Parathyroid adenoma (tissue), 2 donors: ENCODE measurements at regions not wholly inside any gene's neighbourhood (a gene's known extent, or its start where the extent isn't known, plus 50 kb on each side); places are given as distances from the start of the nearest gene placed in this dataset.

Source experiments
- H2AFZ ChIP-seq: fragments of 300-600 bp; sonication (generic); one replicate; pipeline ENCODE4 v1.7.0; 2017; ENCODE audit warnings: antibody characterized with exemption, mild to moderate bottlenecking
- H3K27ac ChIP-seq: fragments of 300-600 bp; sonication (generic); one replicate; pipeline ENCODE4 v1.7.0; 2017
- H3K27me3 ChIP-seq: fragments of 300-600 bp; sonication (generic); one replicate; pipeline ENCODE4 v1.7.0; 2017; ENCODE audit warnings: low read length; ENCODE audit not compliant: control insufficient read depth, insufficient read depth
- H3K36me3 ChIP-seq: fragments of 300-600 bp; sonication (generic); one replicate; pipeline ENCODE4 v1.7.0; 2017; ENCODE audit warnings: low read length; ENCODE audit not compliant: control insufficient read depth, insufficient read depth
- H3K4me1 ChIP-seq: fragments of 300-600 bp; sonication (generic); one replicate; pipeline ENCODE4 v1.7.0; 2017; ENCODE audit warnings: control low read depth
- H3K4me2 ChIP-seq: fragments of 300-600 bp; sonication (generic); one replicate; pipeline ENCODE4 v1.7.0; 2017; ENCODE audit warnings: low read length
- H3K4me3 ChIP-seq: fragments of 300-600 bp; sonication (generic); one replicate; pipeline ENCODE4 v1.7.0; 2017; ENCODE audit warnings: low read depth, low read length
- H3K79me2 ChIP-seq: fragments of 300-600 bp; sonication (generic); one replicate; pipeline ENCODE4 v1.7.0; 2017; ENCODE audit warnings: control low read depth
- H3K9ac ChIP-seq: fragments of 300-600 bp; sonication (generic); one replicate; pipeline ENCODE4 v1.7.0; 2017; ENCODE audit warnings: mild to moderate bottlenecking
- H3K9me3 ChIP-seq: fragments of 300-600 bp; sonication (generic); one replicate; pipeline ENCODE4 v1.7.0; 2017; ENCODE audit warnings: low read length; ENCODE audit not compliant: control insufficient read depth
- CTCF ChIP-seq: fragments of 300-600 bp; sonication (generic); IDR thresholded peaks from one replicate; pipeline ENCODE4 v1.7.0; 2017; ENCODE audit warnings: antibody characterized with exemption, mild to moderate bottlenecking
- donor health status: primary hyperparathyroidism.

DNA sequence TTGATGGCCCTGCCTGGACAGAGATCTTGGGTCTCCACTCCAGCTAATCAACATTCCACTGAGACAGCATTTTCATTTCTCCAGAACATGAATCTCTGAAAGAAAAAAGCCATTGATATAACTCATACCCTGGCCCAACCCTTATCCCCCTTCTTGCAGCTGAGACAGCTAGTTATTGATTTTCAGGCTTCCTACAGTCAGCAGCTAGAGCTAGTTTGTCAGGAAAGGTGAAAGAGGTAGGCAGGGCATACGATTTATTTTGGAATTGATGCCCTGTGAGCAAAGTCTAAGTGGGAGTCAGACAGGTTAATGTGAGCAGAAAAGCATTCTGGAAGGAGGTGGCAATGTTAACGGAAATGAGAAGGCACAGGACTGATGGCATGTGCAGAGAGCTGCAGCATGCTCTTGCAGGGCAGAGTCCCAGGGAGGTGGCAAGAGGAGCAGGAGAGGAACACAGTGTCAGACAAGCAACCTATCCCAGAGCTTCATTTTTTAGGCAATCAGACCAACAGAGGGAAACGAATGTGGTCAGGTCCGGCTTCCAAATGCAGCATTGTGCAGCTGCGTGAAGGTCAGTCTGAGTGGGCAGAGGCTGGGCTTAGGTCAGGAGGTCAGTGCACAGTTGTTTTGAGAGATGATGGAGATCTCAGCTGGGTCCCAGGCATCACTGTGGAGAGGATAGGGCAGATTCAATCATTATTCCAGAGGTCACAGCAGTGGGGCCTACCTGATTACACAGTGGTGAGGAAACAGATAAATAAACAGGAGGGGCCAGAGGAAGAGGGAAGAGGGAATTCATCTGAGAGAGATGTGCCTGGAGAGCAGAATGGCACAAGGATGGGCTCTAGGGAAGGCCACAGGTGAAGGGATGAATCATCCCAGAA is 134.8 kb downstream of the CMPK2 start:
- no peaks in the 10 kb centered on the region for H3K36me3 ChIP-seq
- no peaks in the 10 kb centered on the region for H3K4me1 ChIP-seq

DNA sequence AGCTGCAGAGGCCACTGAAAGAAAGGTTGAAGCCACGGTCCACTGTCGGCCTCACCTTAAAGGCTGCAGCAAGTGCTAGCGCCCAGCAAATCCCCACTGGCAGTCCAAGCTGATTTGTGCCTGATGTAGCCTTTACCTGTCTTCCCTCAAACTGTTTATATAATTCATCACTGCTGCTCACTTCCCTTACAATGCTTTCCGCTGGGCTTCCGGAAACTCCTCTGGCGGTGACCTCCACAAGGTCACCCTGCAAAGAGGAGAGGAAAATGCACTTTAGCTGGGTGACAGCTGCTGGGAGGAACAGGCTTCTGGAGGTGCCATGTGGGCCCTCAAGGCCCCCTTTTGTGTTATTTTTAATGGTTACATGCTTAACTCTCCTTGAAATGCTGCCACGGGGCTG is 126.2 kb downstream of the CMPK2 start:
- no peak for TF ChIP-seq CTCF
- H3K79me2 ChIP-seq: no peaks in the 10 kb centered on the region
- H3K9ac ChIP-seq: no peak overlapping the region
- H3K27ac ChIP-seq: no peak overlapping the region
- H2AFZ ChIP-seq: no peak overlapping the region
- no peaks in the 10 kb centered on the region for H3K9me3 ChIP-seq
- H3K4me1 ChIP-seq: no peaks in the 10 kb centered on the region
- H3K27me3 ChIP-seq: no peaks in the 10 kb centered on the region
- no peak overlapping the region for H3K4me3 ChIP-seq
- no peak overlapping the region for H3K4me2 ChIP-seq
- H3K36me3 ChIP-seq: no peaks in the 10 kb centered on the region

More for the DNA sequence above, 134.8 kb downstream of the CMPK2 start:
- Histone ChIP-seq H3K9me3 (no peaks in the 10 kb centered on the region), H3K27me3 (no peaks in the 10 kb centered on the region), H3K4me2 (no peak overlapping the region), H3K4me3 (no peak overlapping the region), H3K79me2 (no peaks in the 10 kb centered on the region), H2AFZ (no peak overlapping the region), H3K9ac (no peak overlapping the region), H3K27ac (no peak overlapping the region)
- no peak for TF ChIP-seq CTCF

DNA sequence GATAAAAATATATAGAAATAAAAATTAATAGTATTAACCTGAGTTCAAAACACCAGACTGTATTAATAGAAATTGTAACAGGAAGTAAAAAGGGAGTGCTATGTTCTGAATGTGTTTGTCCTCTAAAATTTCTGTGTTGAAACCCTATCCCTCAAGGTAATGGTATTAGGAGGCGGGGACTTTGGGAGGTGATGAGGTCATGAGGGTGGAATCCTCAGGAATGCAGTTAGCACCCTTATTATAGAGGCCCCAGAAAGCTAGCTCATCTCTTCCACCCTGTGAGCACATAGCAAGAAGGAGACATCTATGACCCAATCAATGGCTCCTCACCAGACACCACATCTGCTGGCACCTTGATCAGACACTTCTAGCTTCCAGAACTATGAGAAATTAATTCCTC is 124.5 kb downstream of the CMPK2 start:
- Histone ChIP-seq H3K27me3 (no peaks in the 10 kb centered on the region), H3K9me3 (no peaks in the 10 kb centered on the region), H3K4me2 (no peak overlapping the region), H3K9ac (no peak overlapping the region), H3K79me2 (no peaks in the 10 kb centered on the region), H3K36me3 (no peaks in the 10 kb centered on the region), H3K4me1 (no peaks in the 10 kb centered on the region), H3K4me3 (no peak overlapping the region), H3K27ac (no peak overlapping the region), H2AFZ (no peak overlapping the region)
- TF ChIP-seq CTCF: no peak

GRCh38 chr2:6744038-6744437 is 121.7 kb downstream of the CMPK2 start:
- Histone ChIP-seq H2AFZ (no peak overlapping the region), H3K27me3 (no peaks in the 10 kb centered on the region), H3K9ac (no peak overlapping the region), H3K79me2 (no peaks in the 10 kb centered on the region), H3K4me3 (no peak overlapping the region), H3K4me1 (no peaks in the 10 kb centered on the region), H3K27ac (no peak overlapping the region), H3K36me3 (no peaks in the 10 kb centered on the region), H3K9me3 (no peaks in the 10 kb centered on the region), H3K4me2 (no peak overlapping the region)
- no peak for TF ChIP-seq CTCF

DNA sequence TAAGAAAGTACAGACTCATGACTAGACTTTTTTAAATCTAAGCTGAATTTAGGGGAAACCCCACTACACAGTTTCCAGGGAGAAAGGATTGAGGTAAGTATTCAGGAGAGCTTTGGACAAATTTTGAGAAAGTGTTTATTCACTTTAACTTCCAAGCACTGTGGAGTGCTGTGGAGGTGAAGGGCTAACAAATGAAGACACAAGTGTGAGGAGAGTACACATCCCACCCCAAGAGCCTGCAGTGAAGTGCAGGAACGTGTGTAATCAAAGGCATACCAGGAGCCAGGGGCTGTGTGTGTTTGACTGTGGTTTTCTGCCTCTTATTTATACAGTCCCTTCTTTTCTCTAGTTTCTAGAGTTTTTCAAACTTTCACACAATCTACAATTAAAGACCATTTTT is 118.3 kb downstream of the CMPK2 start:
- no peaks in the 10 kb centered on the region for H3K79me2 ChIP-seq
- no peak for TF ChIP-seq CTCF
- H3K27me3 ChIP-seq: no peaks in the 10 kb centered on the region
- no peak overlapping the region for H2AFZ ChIP-seq
- no peak overlapping the region for H3K27ac ChIP-seq
- H3K9ac ChIP-seq: no peak overlapping the region
- no peaks in the 10 kb centered on the region for H3K4me1 ChIP-seq
- H3K36me3 ChIP-seq: no peaks in the 10 kb centered on the region
- no peaks in the 10 kb centered on the region for H3K9me3 ChIP-seq
- H3K4me3 ChIP-seq: no peak overlapping the region
- no peak overlapping the region for H3K4me2 ChIP-seq
